Esophagus (tissue), 2 donors: ENCODE measurements at regions not wholly inside any gene's neighbourhood (a gene's known extent, or its start where the extent isn't known, plus 50 kb on each side); places are given as distances from the start of the nearest gene placed in this dataset.

Experiments
- H3K27ac ChIP-seq, 2 donors: one replicate each; pipeline ENCODE4 v1.5.1; 2013; ENCODE audit warnings: low read depth in 2 of 2, mild to moderate bottlenecking in 2 of 2, inconsistent platforms in 1 of 2, low read length in 1 of 2, moderate library complexity in 1 of 2
- H3K27me3 ChIP-seq, 2 donors: one replicate each; pipeline ENCODE4 v1.6.1; 2013; ENCODE audit warnings: low read length in 2 of 2, control low read depth in 1 of 2, mild to moderate bottlenecking in 1 of 2; ENCODE audit not compliant: insufficient read depth in 2 of 2, control insufficient read depth in 1 of 2
- H3K36me3 ChIP-seq, 2 donors: one replicate each; pipeline ENCODE4 v1.6.1; 2013; ENCODE audit warnings: low read length in 1 of 2; ENCODE audit not compliant: control insufficient read depth in 2 of 2, insufficient read depth in 2 of 2
- H3K4me1 ChIP-seq, 2 donors: one replicate each; pipeline ENCODE4 v1.6.1; 2013; ENCODE audit warnings: low read length in 1 of 2; ENCODE audit not compliant: control insufficient read depth in 2 of 2, insufficient read depth in 2 of 2
- H3K4me3 ChIP-seq, 2 donors: one replicate each; pipeline ENCODE4 v1.5.1; 2013; ENCODE audit warnings: low read length in 2 of 2, mild to moderate bottlenecking in 2 of 2, low read depth in 1 of 2, moderate library complexity in 1 of 2
- H3K9me3 ChIP-seq, 2 donors: one replicate each; pipeline ENCODE4 v1.6.1; 2013; ENCODE audit warnings: mild to moderate bottlenecking in 2 of 2, low read depth in 1 of 2, low read length in 1 of 2, moderate library complexity in 1 of 2; ENCODE audit not compliant: control insufficient read depth in 2 of 2, insufficient read depth in 1 of 2
- WGBS, 2 donors: extraction: QIAGEN DNeasy Blood & Tissue Kit; methylation state at CpG; one replicate each; pipeline ENCODE4 v1.1.7; 2013; 5-methylcytosine and 5-hydroxymethylcytosine counted together
- donor health status: healthy with polysubstance abuse.
- donor health status: Bipolar disorder and iron deficiency.

DNA sequence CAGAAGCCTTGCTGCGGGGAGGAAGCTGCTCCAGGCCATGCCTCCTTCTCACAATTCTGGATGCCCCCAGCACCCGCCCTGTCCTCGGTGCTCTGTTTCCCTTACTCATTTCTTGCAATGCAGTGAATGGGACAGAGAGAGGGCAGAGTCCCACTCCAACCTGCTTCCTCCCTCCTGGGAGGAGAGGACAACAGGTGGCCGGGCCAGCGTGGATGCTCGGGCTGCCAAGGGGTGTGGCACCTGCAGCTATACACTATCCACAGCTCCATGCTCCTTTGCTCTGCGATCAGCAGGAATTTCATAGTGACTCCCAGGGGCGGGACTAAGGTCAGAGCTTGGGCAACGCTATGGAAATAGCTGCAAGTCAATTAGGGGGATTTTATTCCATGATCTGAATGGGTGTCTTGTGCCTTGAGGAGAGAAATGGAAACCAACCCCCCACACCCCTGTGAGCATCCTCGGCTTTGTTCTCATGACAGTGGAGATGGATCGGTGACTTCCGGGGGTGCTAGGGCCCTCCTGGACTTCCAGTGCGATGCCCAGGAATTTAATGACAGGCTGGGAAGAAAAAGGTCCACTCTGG lies 192.5 kb downstream of the MYLK4 start:
- Histone ChIP-seq H3K9me3 (no peaks in the 10 kb centered on the region), H3K27me3 (no peaks in the 10 kb centered on the region), H3K36me3 (no peaks in the 10 kb centered on the region), H3K4me3 (no peak overlapping the region), H3K27ac (no peak overlapping the region), H3K4me1 (no peaks in the 10 kb centered on the region)
- 79 to 87% methylated on average over 13 of the region's 13 CpGs for WGBS, 2 donors

DNA sequence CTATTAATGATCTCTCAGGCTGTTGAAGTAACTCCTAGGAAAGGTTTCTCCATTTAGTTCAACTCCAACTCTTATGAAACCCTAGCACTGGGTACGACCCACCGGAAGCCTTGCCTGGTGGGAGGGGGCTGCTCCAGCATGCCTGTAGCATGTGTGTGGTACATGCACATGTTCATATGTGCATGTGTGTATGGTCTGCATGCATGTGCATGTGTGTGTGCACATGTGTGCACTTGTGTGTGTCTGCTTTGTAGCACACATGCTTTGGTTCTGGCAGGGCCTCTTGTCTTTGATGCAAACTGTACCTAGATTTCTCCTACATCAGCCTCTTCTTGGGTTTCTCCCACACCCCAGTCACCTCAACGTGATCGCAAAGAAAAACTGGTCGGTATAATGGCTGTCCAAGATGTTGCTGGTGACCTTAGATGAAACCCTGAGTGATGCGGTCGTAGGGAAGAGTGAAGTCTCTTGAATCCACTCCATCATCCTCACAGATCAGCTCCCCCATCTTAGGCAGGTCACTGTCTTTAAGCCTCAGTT lies 193.5 kb downstream of the MYLK4 start:
- 94 to 95% methylated on average over 7 of the region's 7 CpGs for WGBS, 2 donors
- Histone ChIP-seq H3K36me3 (no peaks in the 10 kb centered on the region), H3K27ac (no peak overlapping the region), H3K27me3 (no peaks in the 10 kb centered on the region), H3K4me1 (no peaks in the 10 kb centered on the region), H3K4me3 (no peak overlapping the region), H3K9me3 (no peaks in the 10 kb centered on the region)

DNA sequence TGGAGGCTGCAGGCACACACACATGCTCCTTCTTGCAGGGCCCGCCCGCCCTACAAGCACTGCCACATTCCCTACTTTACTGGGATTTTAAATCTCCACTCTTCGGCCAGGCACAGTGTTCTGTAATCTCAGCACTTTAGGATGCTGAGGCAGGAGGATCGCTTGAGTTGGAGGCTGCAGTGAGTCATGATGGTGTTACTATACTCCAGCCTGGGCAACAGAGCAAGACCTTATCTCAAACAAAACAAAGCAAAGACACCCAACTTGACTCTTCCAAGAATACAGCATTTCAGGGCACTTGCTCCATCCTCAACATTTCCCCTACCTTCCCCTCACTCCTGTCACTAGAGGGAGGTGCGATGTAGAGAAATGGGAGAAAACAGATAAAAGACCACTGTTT lies 194.0 kb downstream of the MYLK4 start:
- H3K4me3 ChIP-seq: no peak overlapping the region
- no peaks in the 10 kb centered on the region for H3K4me1 ChIP-seq
- no peaks in the 10 kb centered on the region for H3K36me3 ChIP-seq
- no peaks in the 10 kb centered on the region for H3K9me3 ChIP-seq
- no peak overlapping the region for H3K27ac ChIP-seq
- H3K27me3 ChIP-seq: no peaks in the 10 kb centered on the region
- WGBS, 2 donors: 85 to 89% methylated on average over 5 of the region's 5 CpGs

DNA sequence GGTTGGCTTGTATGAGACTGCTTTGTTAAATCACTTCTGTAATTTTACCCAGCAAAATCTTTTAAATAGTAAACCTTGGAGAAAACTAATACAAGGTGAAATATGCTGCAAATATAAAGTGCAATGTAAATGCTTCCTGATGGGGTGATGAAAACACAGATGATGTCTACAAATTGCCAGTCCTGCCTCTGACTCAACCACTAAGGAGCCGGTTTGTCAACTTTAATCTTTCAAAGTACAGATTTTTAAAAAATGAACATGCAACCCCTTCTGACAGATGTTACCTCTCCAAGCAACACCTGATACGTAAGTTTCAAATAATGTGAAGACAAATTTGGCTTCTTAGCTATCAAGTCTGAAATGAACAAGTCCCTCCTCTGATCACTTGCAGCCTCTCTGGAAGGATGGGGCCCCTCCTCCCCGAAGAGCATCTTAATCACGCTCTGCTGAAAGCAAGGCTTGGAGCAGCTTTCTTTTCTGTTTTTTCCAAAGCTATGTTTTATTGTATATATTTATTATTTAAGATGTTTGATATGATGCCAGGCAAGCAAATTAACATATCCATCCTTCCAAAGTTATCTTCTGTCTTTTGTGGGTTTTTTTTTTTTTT lies 196.0 kb downstream of the MYLK4 start:
- Histone ChIP-seq H3K9me3 (no peaks in the 10 kb centered on the region), H3K36me3 (no peaks in the 10 kb centered on the region), H3K27me3 (no peaks in the 10 kb centered on the region), H3K4me1 (no peaks in the 10 kb centered on the region), H3K27ac (no peak overlapping the region), H3K4me3 (no peak overlapping the region)
- WGBS, 2 donors: 37 to 66% methylated on average over 4 of the region's 4 CpGs

DNA sequence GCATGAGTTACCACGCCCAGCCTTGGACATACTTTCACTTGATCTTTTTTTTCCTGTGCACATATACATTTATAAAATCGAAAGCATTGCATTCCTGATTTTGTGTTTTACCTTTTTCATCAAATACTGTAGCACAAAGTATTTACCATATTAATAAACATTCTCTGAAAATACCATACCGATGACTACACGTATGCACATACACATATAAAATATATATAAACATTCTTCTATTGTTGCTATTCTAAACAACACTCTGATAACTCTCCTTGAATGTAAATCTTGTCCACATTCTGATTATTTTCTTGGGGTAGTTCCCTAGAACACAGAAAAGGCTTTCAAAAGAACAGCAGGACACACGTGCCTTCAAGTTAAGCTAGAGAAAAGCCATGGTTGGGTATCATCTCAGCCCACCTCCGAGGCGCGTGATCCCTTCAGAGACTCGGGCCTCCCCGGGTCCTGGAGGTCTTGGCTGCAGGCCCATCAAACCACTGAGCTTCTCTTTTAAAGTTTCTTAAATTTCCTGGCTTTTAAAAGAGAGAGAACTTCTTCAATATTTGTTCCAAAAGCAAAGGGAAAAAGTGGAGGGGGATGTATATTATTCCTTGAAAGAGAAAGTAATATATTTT lies 198.1 kb downstream of the MYLK4 start:
- no peaks in the 10 kb centered on the region for H3K4me1 ChIP-seq
- H3K27me3 ChIP-seq: no peaks in the 10 kb centered on the region
- no peak overlapping the region for H3K27ac ChIP-seq
- no peaks in the 10 kb centered on the region for H3K36me3 ChIP-seq
- WGBS, 2 donors: 62 to 70% methylated on average over 10 of the region's 10 CpGs
- H3K9me3 ChIP-seq: no peaks in the 10 kb centered on the region
- H3K4me3 ChIP-seq: no peak overlapping the region

DNA sequence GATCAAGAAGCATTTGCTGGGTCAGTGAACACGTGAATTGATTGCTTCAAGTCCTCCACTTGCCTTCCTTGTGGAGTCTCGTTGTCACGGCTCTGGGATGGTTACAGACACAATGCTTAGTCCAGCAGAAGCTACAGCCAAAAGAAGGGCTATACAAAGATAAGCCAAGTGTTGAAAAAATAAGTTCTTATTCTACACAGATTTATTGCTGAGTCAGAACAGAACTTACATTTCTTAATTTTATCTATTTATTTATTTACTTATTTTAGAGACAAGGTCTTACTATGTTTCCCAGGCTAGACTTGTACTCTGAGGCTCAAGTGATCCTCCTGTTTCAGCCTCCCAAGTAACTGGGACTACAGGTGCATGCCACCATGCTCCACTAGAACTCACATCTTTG lies 199.0 kb downstream of the MYLK4 start:
- no peaks in the 10 kb centered on the region for H3K9me3 ChIP-seq
- 80 to 89% methylated on average over 3 of the region's 3 CpGs for WGBS, 2 donors

DNA sequence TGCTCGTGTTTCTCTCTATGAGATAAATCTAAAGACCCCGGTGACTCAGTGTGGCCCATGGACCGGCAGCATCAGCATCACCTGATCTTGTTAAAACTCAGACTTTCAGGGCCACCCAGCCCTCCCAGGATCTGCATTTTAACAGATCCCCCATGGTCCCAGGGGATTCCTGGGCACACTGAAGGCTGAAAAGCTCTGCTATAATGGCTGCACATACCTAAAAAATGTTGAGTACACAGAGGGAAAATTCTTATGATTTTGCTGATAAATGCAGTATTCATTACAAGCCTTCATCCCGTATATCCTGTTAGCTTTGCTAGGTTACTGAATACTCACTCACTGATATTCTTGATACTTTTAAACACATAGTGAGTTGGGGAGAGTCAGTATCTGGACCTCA lies 200.5 kb downstream of the MYLK4 start:
- Histone ChIP-seq H3K27me3 (no peaks in the 10 kb centered on the region), H3K27ac (no peak overlapping the region), H3K4me3 (no peak overlapping the region), H3K36me3 (no peaks in the 10 kb centered on the region), H3K9me3 (no peaks in the 10 kb centered on the region), H3K4me1 (no peaks in the 10 kb centered on the region)
- 79 to 81% methylated on average over 4 of the region's 4 CpGs for WGBS, 2 donors

More for the DNA sequence above, 199.0 kb downstream of the MYLK4 start:
- H3K27ac ChIP-seq: no peak overlapping the region
- H3K27me3 ChIP-seq: no peaks in the 10 kb centered on the region
- no peak overlapping the region for H3K4me3 ChIP-seq
- H3K4me1 ChIP-seq: no peaks in the 10 kb centered on the region
- H3K36me3 ChIP-seq: no peaks in the 10 kb centered on the region

DNA sequence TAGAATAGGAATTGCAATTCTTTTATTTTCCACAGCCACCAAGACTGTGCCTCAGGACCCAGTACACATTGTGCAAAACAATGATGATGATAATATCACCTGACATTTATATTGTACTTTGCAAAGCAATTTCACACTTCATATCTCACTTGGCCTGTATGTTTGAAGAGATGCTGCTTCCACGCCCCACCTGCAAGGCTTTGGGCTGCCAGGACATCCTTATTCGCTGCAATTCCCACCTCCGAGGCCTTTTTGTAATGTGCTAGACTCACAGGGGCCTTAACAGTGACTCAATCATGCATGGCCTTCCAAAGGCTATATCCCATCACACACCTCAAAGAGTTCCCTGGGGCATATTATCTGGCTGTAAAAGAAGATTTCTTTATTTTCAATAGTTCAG lies 200.9 kb downstream of the MYLK4 start:
- 54 to 91% methylated on average over 3 of the region's 3 CpGs for WGBS, 2 donors
- Histone ChIP-seq H3K36me3 (no peaks in the 10 kb centered on the region), H3K4me1 (no peaks in the 10 kb centered on the region), H3K4me3 (no peak overlapping the region), H3K9me3 (no peaks in the 10 kb centered on the region), H3K27me3 (no peaks in the 10 kb centered on the region), H3K27ac (no peak overlapping the region)

DNA sequence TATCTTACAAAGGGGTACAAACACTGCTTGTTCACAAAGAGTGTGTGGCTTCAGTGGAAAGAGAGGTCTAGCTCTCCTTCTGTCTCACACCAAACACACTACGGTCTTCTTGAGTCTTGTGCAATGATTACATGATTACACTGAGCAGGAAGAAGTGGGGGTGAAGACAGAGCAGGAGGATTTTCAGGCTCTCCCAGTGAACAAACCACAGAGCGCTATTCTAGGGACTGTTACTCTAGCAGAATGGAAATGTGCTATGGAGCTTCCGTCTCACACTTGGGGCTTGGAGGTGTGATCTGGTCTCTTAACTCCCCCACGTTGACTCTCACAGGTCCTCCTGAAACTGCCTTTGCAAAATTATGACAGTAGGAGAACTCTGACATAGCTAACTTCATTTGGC lies 203.4 kb downstream of the MYLK4 start:
- WGBS, 2 donors: 67 to 85% methylated on average over 4 of the region's 4 CpGs
- Histone ChIP-seq H3K36me3 (no peaks in the 10 kb centered on the region), H3K4me1 (peaks cover 0 to 9% of the 10 kb centered on the region in 2 donors), H3K27me3 (no peaks in the 10 kb centered on the region), H3K27ac (no peak overlapping the region), H3K9me3 (no peaks in the 10 kb centered on the region), H3K4me3 (no peak overlapping the region)

DNA sequence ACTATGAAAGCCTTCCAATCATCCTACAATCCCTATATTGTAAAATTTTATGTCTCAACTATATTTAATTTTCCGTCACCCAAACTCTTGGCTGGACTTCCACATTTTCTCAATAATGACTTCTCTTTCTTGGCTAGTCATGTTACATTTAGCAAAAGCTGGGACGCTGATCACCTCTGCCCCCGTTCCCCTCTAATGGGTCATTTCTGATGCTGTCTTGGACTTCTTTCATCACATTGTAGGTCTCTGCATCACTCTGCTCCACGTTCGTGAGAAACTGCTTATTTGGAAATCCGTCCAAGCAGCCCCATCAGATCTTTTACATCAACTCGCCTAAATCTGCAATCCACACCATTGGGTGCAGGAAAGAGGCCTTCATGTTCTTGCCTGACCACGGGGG lies 203.8 kb downstream of the MYLK4 start:
- Histone ChIP-seq H3K9me3 (no peaks in the 10 kb centered on the region), H3K27me3 (no peaks in the 10 kb centered on the region), H3K27ac (no peak overlapping the region), H3K4me3 (no peak overlapping the region), H3K4me1 (peaks cover 0 to 10% of the 10 kb centered on the region in 2 donors), H3K36me3 (no peaks in the 10 kb centered on the region)
- WGBS, 2 donors: 85 to 91% methylated on average over 8 of the region's 8 CpGs
